HG02938 (cell line): ENCODE measurements at regions not wholly inside any gene's neighbourhood (a gene's known extent, or its start where the extent isn't known, plus 50 kb on each side); places are given as distances from the start of the nearest gene placed in this dataset.
"Not testable (repeated sequence)": the region's sequence is repeated elsewhere in the genome, so short reads cannot be mapped to it uniquely, and the experiment has no call there.

ENCODE experiments used
- ATAC-seq: cut with Tn5 transposase; IDR thresholded peaks from one replicate; pipeline ENCODE4 v1.9.1; 2021; ENCODE audit warnings: mild to moderate bottlenecking, moderate library complexity; ENCODE audit not compliant: unreplicated experiment

GRCh38 chr1:148318123-148318903, 164.8 kb downstream of the PPIAL4G start:
- ATAC-seq: no peak

- ATAC-seq: no peak
Observed at GRCh38 chr1:148317288-148317985, 165.4 kb upstream of the NBPF11 start.

- ATAC-seq: peak; percentile 75
Observed at GRCh38 chr1:148315071-148315811, 163.2 kb upstream of the NBPF11 start.

GRCh38 chr1:148310807-148311206, 158.7 kb upstream of the NBPF11 start:
- no peak for ATAC-seq

- ATAC-seq: no peak
Observed at GRCh38 chr1:148309940-148310500, 157.9 kb upstream of the NBPF11 start.

GRCh38 chr1:148308832-148309458, 156.9 kb upstream of the NBPF11 start:
- no peak for ATAC-seq

GRCh38 chr1:148307583-148308185, 155.6 kb upstream of the NBPF11 start:
- ATAC-seq: no peak

- not testable (repeated sequence) for ATAC-seq
Observed at GRCh38 chr1:148304935-148305334, 152.9 kb upstream of the NBPF11 start.

- peak; percentile 75 for ATAC-seq
Observed at GRCh38 chr1:148302586-148303364, 150.7 kb upstream of the NBPF11 start.

- not testable (repeated sequence) for ATAC-seq
Observed at GRCh38 chr1:148297852-148298251, 145.8 kb upstream of the NBPF11 start.

- ATAC-seq: no peak
Observed at GRCh38 chr1:148296511-148296910, 144.4 kb upstream of the NBPF11 start.

GRCh38 chr1:148294116-148294807, 142.2 kb upstream of the NBPF11 start:
- no peak for ATAC-seq

GRCh38 chr1:148293651-148294050, 141.6 kb upstream of the NBPF11 start:
- ATAC-seq: no peak

- ATAC-seq: no peak
Observed at GRCh38 chr1:148292915-148293314, 140.8 kb upstream of the NBPF11 start.

- no peak for ATAC-seq
Observed at GRCh38 chr1:148290881-148291280, 138.8 kb upstream of the NBPF11 start.

- ATAC-seq: no peak
Observed at GRCh38 chr1:148289647-148290046, 137.6 kb upstream of the NBPF11 start.

- ATAC-seq: not testable (repeated sequence)
Observed at GRCh38 chr1:148285946-148286345, 133.9 kb upstream of the NBPF11 start.

GRCh38 chr1:148280831-148281572, 128.9 kb upstream of the NBPF11 start:
- peak; percentile 64 for ATAC-seq
